H1 (cell line): ENCODE measurements at regions not wholly inside any gene's neighbourhood (a gene's known extent, or its start where the extent isn't known, plus 50 kb on each side); places are given as distances from the start of the nearest gene placed in this dataset.

Experiments used
- CTCF ChIA-PET: fragments of 300-600 bp; sonication (Branson Sonifier 250); formaldehyde crosslinking; loops from one replicate; lab custom pipeline; 2021; ENCODE audit not compliant: partially characterized antibody; lab: Charles Lee
- POLR2A ChIA-PET: fragments of 300-600 bp; sonication (Branson Sonifier 250); formaldehyde crosslinking; loops from one replicate; lab custom pipeline; 2021; ENCODE audit warnings: inconsistent platforms; ENCODE audit not compliant: partially characterized antibody; lab: Charles Lee
- DNase-seq, 2 experiments: peaks; one replicate each; pipeline versions ENCODE4 v3.0.0 to v3.0.0-alpha.2; 2010 to 2022; ENCODE audit warnings: low spot score in 2 of 2, low read depth in 1 of 2, mixed read lengths in 1 of 2
- FAIRE-seq: peaks from 2 replicates; lab custom pipeline; 2011; peaks lifted over from hg19 to GRCh38; lab: Jason Lieb, UNC
- H2AFZ ChIP-seq: 2 replicates; pipeline ENCODE4 v1.8.1; 2012; ENCODE audit warnings: low read length, inconsistent platforms
- H2AK5ac ChIP-seq: 2 replicates; pipeline ENCODE4 v1.6.1; 2013; ENCODE audit warnings: low read depth, low read length
- H2BK120ac ChIP-seq: replicated peaks from 2 replicates; pipeline ENCODE3; 2013; ENCODE audit warnings: low read depth, low read length, inconsistent platforms
- H2BK12ac ChIP-seq: 2 replicates; pipeline ENCODE4 v1.6.1; 2013; ENCODE audit warnings: low read depth, low read length
- H2BK15ac ChIP-seq: 2 replicates; pipeline ENCODE4 v1.6.1; 2013; ENCODE audit warnings: low read length
- H2BK20ac ChIP-seq: 2 replicates; pipeline ENCODE4 v1.6.1; 2013; ENCODE audit warnings: low read length
- H2BK5ac ChIP-seq: 2 replicates; pipeline ENCODE4 v1.6.1; 2013; ENCODE audit warnings: low read depth, low read length
- H3K14ac ChIP-seq: 2 replicates; pipeline ENCODE4 v1.6.1; 2013; ENCODE audit warnings: inconsistent platforms; ENCODE audit not compliant: insufficient read length
- H3K18ac ChIP-seq: 2 replicates; pipeline ENCODE4 v1.6.1; 2013; ENCODE audit warnings: low read length; ENCODE audit errors: extremely low read depth
- H3K23ac ChIP-seq: 2 replicates; pipeline ENCODE4 v1.6.1; 2013; ENCODE audit warnings: inconsistent platforms; ENCODE audit not compliant: insufficient read length
- H3K23me2 ChIP-seq: 2 replicates; pipeline ENCODE4 v1.6.1; 2013; ENCODE audit warnings: low read depth, low read length
- H3K27ac ChIP-seq: 2 replicates; pipeline ENCODE4 v1.6.1; 2011; ENCODE audit warnings: low read depth, low read length, inconsistent platforms
- H3K27me3 ChIP-seq, 4 experiments: replicated peaks in 1 of 4; 1 replicate in 1 of 4; 2 replicates in 3 of 4; pipeline versions ENCODE4 v1.6.1 to v1.8.1; 2011 to 2013; ENCODE audit warnings: low read length in 3 of 4, mild to moderate bottlenecking in 3 of 4, inconsistent platforms in 2 of 4, mixed read lengths in 2 of 4, moderate library complexity in 1 of 4; ENCODE audit not compliant: control insufficient read depth in 3 of 4, insufficient read depth in 3 of 4; ENCODE audit errors: extremely low read depth in 1 of 4
- H3K36me3 ChIP-seq, 4 experiments: 2 replicates each; pipeline versions ENCODE4 v1.6.1 to v1.8.1; 2011 to 2013; ENCODE audit warnings: mild to moderate bottlenecking in 4 of 4, low read length in 3 of 4, moderate library complexity in 2 of 4, control low read depth in 1 of 4, inconsistent platforms in 1 of 4; ENCODE audit not compliant: insufficient read depth in 4 of 4, control insufficient read depth in 2 of 4
- H3K4ac ChIP-seq: replicated peaks from 2 replicates; pipeline ENCODE3; 2013; ENCODE audit warnings: low read length, low read depth, mixed read lengths, inconsistent platforms; ENCODE audit not compliant: insufficient read length
- H3K4me1 ChIP-seq, 4 experiments: replicated peaks in 1 of 4; 1 replicate in 1 of 4; 2 replicates in 3 of 4; pipeline versions ENCODE4 v1.6.1 to v1.8.1; 2011 to 2013; ENCODE audit warnings: low read length in 3 of 4, inconsistent platforms in 2 of 4, mixed read lengths in 1 of 4; ENCODE audit not compliant: insufficient read depth in 4 of 4, control insufficient read depth in 3 of 4
- H3K4me2 ChIP-seq, 2 experiments: 2 replicates each; pipeline versions ENCODE4 v1.6.1 to v1.8.1; 2011 to 2013; ENCODE audit warnings: low read depth in 2 of 2, low read length in 2 of 2, control low read depth in 1 of 2, inconsistent platforms in 1 of 2, mild to moderate bottlenecking in 1 of 2; ENCODE audit not compliant: insufficient read depth in 1 of 2
- H3K4me3 ChIP-seq, 4 experiments: fragments of 200-600, 300-600 bp in 1 of 4; sonication (generic), shearing (Covaris generic), sonication (Bioruptor Twin) in 1 of 4; 2 replicates each; pipeline versions ENCODE4 v1.5.1 to v1.8.1; 2011 to 2016; ENCODE audit warnings: low read length in 4 of 4, low read depth in 3 of 4, control low read depth in 2 of 4, inconsistent platforms in 2 of 4, mild to moderate bottlenecking in 2 of 4, mixed read lengths in 1 of 4, moderate library complexity in 1 of 4; ENCODE audit not compliant: insufficient read depth in 2 of 4; ENCODE audit errors: extremely low read depth in 1 of 4
- H3K56ac ChIP-seq: replicated peaks from 2 replicates; pipeline ENCODE3; 2013; ENCODE audit warnings: low read depth, mild to moderate bottlenecking, mixed read lengths, low read length, inconsistent platforms; ENCODE audit not compliant: insufficient read length
- H3K79me1 ChIP-seq: 2 replicates; pipeline ENCODE4 v1.6.1; 2013; ENCODE audit warnings: low read depth, low read length, control low read depth
- H3K79me2 ChIP-seq, 2 experiments: 2 replicates each; pipeline versions ENCODE4 v1.6.1 to v1.8.1; 2012 to 2013; ENCODE audit warnings: low read length in 2 of 2, mild to moderate bottlenecking in 2 of 2, inconsistent platforms in 1 of 2; ENCODE audit not compliant: insufficient read depth in 2 of 2, control insufficient read depth in 1 of 2
- H3K9ac ChIP-seq, 4 experiments: replicated peaks in 1 of 4; 1 replicate in 1 of 4; 2 replicates in 3 of 4; pipeline versions ENCODE4 v1.6.1 to v1.8.1; 2011 to 2013; ENCODE audit warnings: low read depth in 3 of 4, low read length in 3 of 4, control low read depth in 2 of 4, mild to moderate bottlenecking in 2 of 4, moderate library complexity in 2 of 4, inconsistent platforms in 1 of 4; ENCODE audit errors: extremely low read depth in 1 of 4
- H3K9me3 ChIP-seq, 2 experiments: 2 replicates each; pipeline versions ENCODE4 v1.6.1 to v1.8.1; 2012 to 2013; ENCODE audit warnings: mild to moderate bottlenecking in 2 of 2, moderate library complexity in 2 of 2, control low read depth in 1 of 2, inconsistent platforms in 1 of 2, low read depth in 1 of 2, low read length in 1 of 2, mixed read lengths in 1 of 2; ENCODE audit not compliant: insufficient read depth in 2 of 2
- H4K20me1 ChIP-seq, 2 experiments: replicated peaks in 1 of 2; 2 replicates each; pipeline versions ENCODE3 to v1.8.1; 2011 to 2013; ENCODE audit warnings: inconsistent platforms in 2 of 2, low read length in 2 of 2, mild to moderate bottlenecking in 1 of 2; ENCODE audit not compliant: insufficient read depth in 2 of 2, control insufficient read depth in 1 of 2
- H4K5ac ChIP-seq: 2 replicates; pipeline ENCODE4 v1.6.1; 2013; ENCODE audit warnings: low read length, low read depth, mixed read lengths, inconsistent platforms; ENCODE audit not compliant: insufficient read length
- H4K8ac ChIP-seq: 2 replicates; pipeline ENCODE4 v1.8.0; 2013; ENCODE audit warnings: mild to moderate bottlenecking, moderate library complexity, low read length, inconsistent platforms; ENCODE audit not compliant: insufficient read depth; ENCODE audit errors: extremely low read depth
- H4K91ac ChIP-seq: replicated peaks from 2 replicates; pipeline ENCODE3; 2013; ENCODE audit warnings: low read length, mixed read lengths, inconsistent platforms; ENCODE audit not compliant: insufficient read length
- CREB1 ChIP-seq: IDR thresholded peaks from 2 replicates; pipeline ENCODE4 v1.6.1; 2012; ENCODE audit warnings: inconsistent platforms
- EP300 ChIP-seq, 2 experiments: IDR thresholded peaks; 1 replicate in 1 of 2; 2 replicates in 1 of 2; pipeline ENCODE4 v1.6.1; 2011 to 2012; ENCODE audit warnings: low read depth in 2 of 2, low read length in 2 of 2, mild to moderate bottlenecking in 2 of 2, borderline replicate concordance in 1 of 2, inconsistent platforms in 1 of 2, moderate library complexity in 1 of 2
- EZH2 ChIP-seq: fragments of 200-600 bp; sonication (generic); IDR thresholded peaks from 2 replicates; pipeline ENCODE4 v1.7.1; 2012; ENCODE audit warnings: low read depth, mild to moderate bottlenecking, moderate library complexity, low read length, inconsistent platforms; ENCODE audit not compliant: severe bottlenecking
- GTF2F1 ChIP-seq: IDR thresholded peaks from 2 replicates; pipeline ENCODE4 v1.6.1; 2012; ENCODE audit warnings: low read depth, low read length, improper control_type of control experiment, borderline replicate concordance
- MAFK ChIP-seq: IDR thresholded peaks from 2 replicates; pipeline ENCODE4 v1.6.1; 2012; ENCODE audit warnings: low read depth, mild to moderate bottlenecking, improper control_type of control experiment, low read length
- PHF8 ChIP-seq: fragments of 200-600 bp; sonication (generic); conservative IDR thresholded peaks from 2 replicates; pipeline ENCODE4 v1.7.1; 2012; ENCODE audit warnings: low read depth, mild to moderate bottlenecking, inconsistent platforms, low read length, moderate library complexity
- POU5F1 ChIP-seq: IDR thresholded peaks from 2 replicates; pipeline ENCODE4 v1.6.1; 2011; ENCODE audit warnings: low read depth, mild to moderate bottlenecking, low read length, moderate library complexity
- RAD21 ChIP-seq, 2 experiments: IDR thresholded peaks in 1 of 2; conservative IDR thresholded peaks in 1 of 2; 2 replicates each; pipeline ENCODE4 v1.6.1; 2011; ENCODE audit warnings: low read depth in 2 of 2, low read length in 2 of 2, improper control_type of control experiment in 1 of 2, inconsistent platforms in 1 of 2, mild to moderate bottlenecking in 1 of 2, moderate library complexity in 1 of 2
- WGBS, 2 experiments: shearing (Covaris generic) in 1 of 2; methylation state at CpG; one replicate each; pipeline versions ENCODE4 v1.1.6 to v1.1.7; 2013 to 2015; ENCODE audit warnings: low lambda C conversion rate in 2 of 2, mixed read lengths in 2 of 2, inconsistent platforms in 1 of 2, low coverage in 1 of 2, missing lambda C conversion rate in 1 of 2; ENCODE audit not compliant: insufficient replicate concordance in 2 of 2, insufficient coverage in 1 of 2, insufficient read length in 1 of 2; ENCODE audit errors: extremely low coverage in 1 of 2, missing lambda C conversion rate in 1 of 2; 5-methylcytosine and 5-hydroxymethylcytosine counted together

GRCh38 chr4:16967722-16968121, 69.3 kb upstream of the LDB2 start:
- H3K79me1 ChIP-seq: no peaks in the 10 kb centered on the region
- no peak for DNase-seq
- H3K14ac ChIP-seq: no peak overlapping the region
- no peak overlapping the region for H2BK15ac ChIP-seq
- no peaks in the 10 kb centered on the region for H3K9me3 ChIP-seq
- no peak for FAIRE-seq
- H2BK20ac ChIP-seq: peak overlapping the region; percentile 11; the same call in 1 of the 2 replicates
- H3K23me2 ChIP-seq: no peaks in the 10 kb centered on the region
- no peak overlapping the region for H3K23ac ChIP-seq
- no peak overlapping the region for H3K9ac ChIP-seq
- CTCF ChIA-PET: interaction anchor here (0.6 to 1.1 kb wide), 3 partner anchors 202 to 1337 kb away, joined by 3 to 4 read pairs (median 3); no protein-coding TSS in a partner anchor
- POLR2A ChIA-PET: no interaction called here
- H3K27ac ChIP-seq: no peak overlapping the region
- H3K4me2 ChIP-seq: no peak overlapping the region
- H2BK120ac ChIP-seq: no peak overlapping the region
- no peaks in the 10 kb centered on the region for H3K4me1 ChIP-seq
- H3K56ac ChIP-seq: no peak overlapping the region
- H3K4ac ChIP-seq: no peak overlapping the region
- no peak overlapping the region for H4K5ac ChIP-seq
- H4K8ac ChIP-seq: no peak overlapping the region
- no peaks in the 10 kb centered on the region for H3K36me3 ChIP-seq
- 79% methylated on average over 5 of the region's 5 CpGs; no CpG with 5 or more reads in 1 of the 2 experiments for WGBS, 2 experiments
- no peaks in the 10 kb centered on the region for H3K79me2 ChIP-seq
- no peak overlapping the region; the same call in 1 of the 2 replicates for H2AFZ ChIP-seq
- no peak overlapping the region for H2BK5ac ChIP-seq
- no peaks in the 10 kb centered on the region for H3K27me3 ChIP-seq
- H2AK5ac ChIP-seq: no peak overlapping the region
- H4K91ac ChIP-seq: no peak overlapping the region
- H4K20me1 ChIP-seq: no peaks in the 10 kb centered on the region
- H3K18ac ChIP-seq: no peak overlapping the region
- H3K4me3 ChIP-seq: no peak overlapping the region
- no peak overlapping the region for H2BK12ac ChIP-seq
- TF ChIP-seq CREB1: no peak
- TF ChIP-seq PHF8: no peak
- TF ChIP-seq MAFK: no peak
- no peak for TF ChIP-seq GTF2F1
- TF ChIP-seq POU5F1: no peak
- no peak for TF ChIP-seq EP300 (IDR thresholded peaks at IDR 0.05; ENCODE audit: borderline replicate concordance in 1 of 2, low read depth in 2 of 2, low read length in 2 of 2)
- TF ChIP-seq EZH2: no peak
- no peak for TF ChIP-seq RAD21 (IDR thresholded peaks at IDR 0.05 in 1 of 2, conservative IDR thresholded peaks at IDR 0.05 in 1 of 2; ENCODE audit: low read depth in 2 of 2, low read length in 2 of 2)
